Epidermal melanocyte (primary cell): ENCODE measurements at regions not wholly inside any gene's neighbourhood (a gene's known extent, or its start where the extent isn't known, plus 50 kb on each side); places are given as distances from the start of the nearest gene placed in this dataset.

Source experiments
- DNase-seq: peaks from one replicate; pipeline ENCODE4 v3.0.0; 2011; ENCODE audit warnings: low spot score; ENCODE audit not compliant: insufficient read length

DNA sequence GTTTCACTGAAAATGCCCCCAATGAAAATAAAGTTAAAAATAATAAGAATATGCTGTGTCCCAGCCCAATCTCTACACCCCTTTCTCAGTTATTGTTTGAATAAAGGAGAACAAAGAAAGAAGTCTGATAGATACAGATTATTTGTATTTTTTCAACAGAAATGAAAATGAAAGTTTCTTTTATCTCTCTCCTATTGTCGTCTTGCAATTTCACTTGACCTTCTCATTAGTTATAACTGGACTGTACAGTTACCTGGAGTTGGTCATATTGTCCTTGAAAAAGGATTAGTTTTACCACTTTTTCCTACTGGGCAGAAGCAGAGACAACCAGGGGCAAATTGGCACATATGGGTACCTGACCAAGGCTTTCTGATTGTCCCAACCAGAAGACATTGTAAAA lies 440.0 kb downstream of the PDCD6IP start:
- DNase-seq: no peak

DNA sequence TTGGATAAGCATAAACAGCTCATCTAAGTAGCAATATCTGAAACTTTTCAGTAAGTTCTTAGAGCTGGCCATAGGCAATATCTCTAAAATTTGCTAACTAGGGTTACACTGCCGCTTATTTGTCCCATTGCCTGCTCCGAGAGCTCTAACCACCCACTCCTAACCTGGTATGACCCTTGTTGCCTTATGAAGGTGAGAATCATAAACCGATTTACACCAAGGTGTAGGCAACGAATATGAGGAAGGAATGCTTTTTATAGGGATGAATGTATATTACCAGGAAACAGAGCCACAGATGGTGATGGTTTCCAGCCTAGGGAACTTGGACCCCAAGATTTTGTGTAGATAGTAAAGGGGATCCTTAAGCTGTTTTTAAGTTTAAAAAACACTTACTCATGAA lies 440.9 kb downstream of the PDCD6IP start:
- no peak for DNase-seq

GRCh38 chr3:34239875-34240274 lies 441.4 kb downstream of the PDCD6IP start:
- DNase-seq: no peak

DNA sequence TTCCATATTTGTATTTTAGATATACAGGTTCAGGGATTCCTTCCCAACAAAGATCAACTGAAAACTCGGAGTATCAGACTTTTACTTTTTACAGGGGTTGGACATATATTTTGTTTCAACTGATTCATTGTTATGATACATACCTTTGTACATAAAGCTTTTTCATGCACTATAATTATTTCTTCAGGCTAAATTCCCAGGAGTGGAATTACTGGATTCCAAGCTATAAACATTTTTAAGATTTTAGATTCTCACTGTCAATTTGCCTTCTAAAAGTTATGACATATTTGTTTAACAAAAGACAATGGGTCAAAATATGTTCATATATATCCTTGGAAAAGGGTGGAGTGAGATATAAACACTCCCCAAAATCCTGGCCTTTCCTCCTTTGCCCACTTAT lies 449.0 kb downstream of the PDCD6IP start:
- no peak for DNase-seq

DNA sequence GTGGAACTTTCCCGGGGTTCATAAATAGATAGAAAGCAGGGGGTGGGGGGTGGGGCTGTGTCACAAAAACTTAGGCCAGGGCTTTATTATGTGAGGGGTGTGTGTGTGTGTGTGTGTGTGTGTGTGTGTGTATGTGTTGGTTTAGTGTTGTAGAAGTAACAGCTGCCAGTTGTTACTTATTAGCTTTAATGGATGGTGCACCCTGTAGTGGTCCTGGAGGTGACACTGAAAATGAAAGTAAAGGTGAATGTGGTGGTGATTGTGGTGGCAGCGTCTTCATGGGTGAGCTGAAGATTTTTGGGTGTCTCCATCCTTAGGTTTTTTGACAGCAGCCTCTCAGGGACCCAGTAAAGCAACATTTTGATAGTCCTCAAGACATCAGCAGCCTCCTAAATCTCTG lies 449.9 kb downstream of the PDCD6IP start:
- DNase-seq: no peak

DNA sequence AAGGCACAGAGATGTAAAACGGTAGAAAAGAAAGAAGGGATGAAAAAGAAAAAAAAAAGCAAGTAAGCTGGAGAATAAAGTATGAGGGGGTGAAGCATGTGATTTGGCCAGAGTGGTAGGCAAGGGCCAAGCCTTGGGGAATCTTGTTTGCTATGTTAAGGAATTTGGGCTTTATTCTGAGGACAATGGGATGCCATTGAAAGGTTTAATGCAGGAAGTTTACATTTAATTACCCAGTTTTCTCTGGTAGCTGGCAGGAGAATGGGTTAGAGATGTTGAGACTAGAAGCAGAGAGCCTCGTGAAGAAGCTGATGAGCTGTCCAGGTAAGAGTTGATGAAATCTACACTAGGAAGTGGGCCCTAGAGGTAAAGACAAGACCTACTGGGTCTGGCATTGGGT lies 455.9 kb downstream of the PDCD6IP start:
- no peak for DNase-seq

DNA sequence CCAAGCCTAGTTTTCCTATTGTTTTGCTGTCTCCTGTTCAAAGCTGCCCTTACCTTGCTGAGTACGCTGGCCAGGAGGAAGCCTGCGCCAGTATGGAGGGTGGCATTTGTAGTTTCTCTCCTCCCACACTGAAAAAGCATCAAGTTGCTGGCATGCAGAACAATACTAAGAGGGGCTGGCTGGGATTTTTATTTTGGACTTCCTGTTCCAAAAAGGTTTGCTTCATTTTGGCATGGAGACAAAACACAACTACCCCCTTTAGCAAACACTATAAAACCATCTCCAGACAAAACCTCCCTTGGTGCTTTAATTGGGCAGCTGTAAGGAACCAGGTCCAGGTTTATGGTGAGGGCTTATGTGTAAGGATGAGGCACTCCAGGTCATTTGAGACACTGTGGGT lies 457.6 kb downstream of the PDCD6IP start:
- no peak for DNase-seq

- no peak for DNase-seq
Measured at GRCh38 chr3:34256791-34257190, 458.4 kb downstream of the PDCD6IP start.

DNA sequence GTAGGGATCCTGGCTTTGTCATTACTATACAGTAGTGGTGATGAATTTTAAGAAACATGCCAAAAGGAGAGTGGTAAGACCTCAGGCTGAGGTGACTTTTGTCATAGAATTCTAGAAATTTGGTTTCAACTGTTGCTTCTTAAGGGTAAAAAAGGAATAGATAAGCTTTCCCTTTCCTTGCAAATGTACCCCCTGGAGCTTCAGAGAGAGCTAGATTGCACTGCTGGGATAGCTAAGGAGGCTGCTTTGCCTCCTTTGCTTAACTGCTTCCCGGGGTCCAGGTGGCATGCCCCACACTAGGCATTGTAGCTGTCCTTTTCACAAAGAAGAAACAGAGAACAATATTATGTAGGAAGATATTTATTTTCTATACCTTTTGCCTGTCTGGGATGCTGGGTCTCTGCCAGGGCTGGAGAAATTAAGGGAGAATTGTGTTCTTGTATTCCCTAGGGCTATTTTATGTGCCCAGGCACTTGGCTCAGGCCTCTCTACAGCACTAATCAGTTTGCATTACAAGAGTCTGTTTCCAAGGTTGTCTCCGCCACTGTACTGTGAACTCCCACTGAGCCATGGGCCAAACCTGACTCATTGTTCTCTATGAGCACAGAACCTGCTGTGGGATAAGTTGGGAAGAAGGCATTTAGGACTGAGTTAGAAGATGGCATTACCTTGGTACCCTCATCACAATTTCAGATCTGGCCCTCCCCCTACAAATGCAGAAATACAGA lies 460.0 kb downstream of the PDCD6IP start:
- DNase-seq: no peak

DNA sequence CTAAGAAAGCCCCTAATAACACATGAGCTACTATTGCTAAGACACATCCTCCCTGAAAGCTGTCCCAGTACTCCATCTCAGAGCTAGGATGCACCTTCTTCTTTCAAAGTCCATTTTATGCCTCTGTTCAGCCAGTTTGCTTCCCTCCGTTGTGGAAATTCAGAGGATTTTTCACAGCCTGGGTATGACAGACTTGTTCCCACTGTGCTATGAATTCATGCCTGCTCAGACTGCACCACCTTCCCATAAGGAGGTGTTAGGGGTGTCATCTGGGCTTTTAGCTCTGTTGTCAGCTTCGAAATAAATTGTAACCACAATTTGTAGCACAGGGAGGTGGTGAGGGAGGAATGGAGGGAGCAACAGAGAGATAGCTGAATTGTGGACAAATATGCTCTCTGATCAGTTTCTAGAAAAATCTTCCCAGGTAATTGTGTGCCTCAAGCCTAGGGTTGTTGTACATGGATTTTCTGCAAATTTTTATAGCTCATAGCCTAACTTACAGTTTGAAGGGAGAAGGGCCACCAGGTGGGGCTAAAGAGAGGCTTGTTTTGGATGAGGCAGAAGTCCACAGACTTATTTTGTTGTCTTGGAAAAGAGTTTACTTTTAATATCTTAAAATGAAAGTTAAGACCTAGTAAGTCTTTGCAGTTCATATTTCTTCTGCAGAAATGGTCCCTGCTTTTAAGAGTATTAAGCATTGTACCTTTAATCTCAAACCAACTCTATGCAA lies 462.0 kb downstream of the PDCD6IP start:
- peak; percentile 32 for DNase-seq

GRCh38 chr3:34261001-34261385 lies 462.6 kb downstream of the PDCD6IP start:
- no peak for DNase-seq

DNA sequence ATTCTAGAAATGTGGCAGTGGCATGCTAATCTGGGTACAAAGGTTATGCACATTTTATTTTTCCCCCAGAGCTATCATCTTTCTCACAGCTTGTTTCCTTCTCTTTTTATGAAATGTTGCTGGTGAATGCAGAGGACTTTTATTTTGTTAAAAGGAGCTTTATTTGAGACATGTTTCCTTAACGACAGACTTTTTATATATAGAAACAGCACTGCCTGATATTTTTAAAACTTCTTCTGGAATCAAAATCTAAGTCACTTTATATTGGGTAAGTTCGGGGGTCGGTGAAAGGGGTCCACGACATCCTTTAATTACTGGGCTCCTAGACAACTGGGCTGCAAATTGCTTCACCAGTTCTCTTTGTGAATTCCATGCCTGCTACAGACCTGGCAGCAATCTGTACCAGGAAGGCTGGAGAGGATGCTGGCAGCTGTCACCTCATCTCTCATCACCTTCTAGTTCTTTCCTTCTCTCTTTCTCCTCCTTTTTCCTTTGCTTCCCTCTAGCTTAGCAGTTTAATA lies 464.7 kb downstream of the PDCD6IP start:
- no peak for DNase-seq

GRCh38 chr3:34264337-34265041 lies 466.1 kb downstream of the PDCD6IP start:
- DNase-seq: no peak

- no peak for DNase-seq
Measured at GRCh38 chr3:34267088-34267487, 468.7 kb downstream of the PDCD6IP start.

- DNase-seq: no peak
Measured at GRCh38 chr3:34268032-34268709, 469.7 kb downstream of the PDCD6IP start.

- DNase-seq: no peak
Measured at GRCh38 chr3:34275811-34276210, 477.4 kb downstream of the PDCD6IP start.

GRCh38 chr3:34276342-34276741 lies 477.9 kb downstream of the PDCD6IP start:
- no peak for DNase-seq

GRCh38 chr3:34277110-34277509 lies 478.7 kb downstream of the PDCD6IP start:
- DNase-seq: no peak

DNA sequence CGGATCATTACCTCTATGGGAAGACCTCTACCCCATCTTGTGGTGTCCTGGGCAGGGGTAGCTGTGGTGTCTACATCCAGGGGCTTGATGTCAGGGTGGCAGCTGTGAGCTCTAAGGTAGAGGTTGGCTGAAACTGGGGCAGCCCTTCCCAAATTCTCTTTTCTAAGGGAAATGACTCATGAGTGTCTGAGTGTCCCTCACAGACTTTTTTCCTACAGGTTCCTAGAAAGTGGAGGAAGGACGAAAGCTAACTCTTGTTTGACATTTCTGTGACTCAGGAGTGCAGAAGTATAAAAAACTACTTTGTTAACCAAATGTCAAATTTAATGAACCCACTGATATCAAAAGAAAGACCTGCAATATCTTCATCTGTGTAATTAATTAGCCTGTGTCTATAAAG lies 481.5 kb downstream of the PDCD6IP start:
- DNase-seq: no peak

GRCh38 chr3:34283751-34284150 lies 485.3 kb downstream of the PDCD6IP start:
- DNase-seq: no peak

- DNase-seq: no peak
Measured at GRCh38 chr3:34284959-34285826, 486.8 kb downstream of the PDCD6IP start.
